Fibroblast of the aortic adventitia (primary cell): ENCODE measurements at regions not wholly inside any gene's neighbourhood (a gene's known extent, or its start where the extent isn't known, plus 50 kb on each side); places are given as distances from the start of the nearest gene placed in this dataset.

Experiments used
- DNase-seq: peaks from one replicate; pipeline ENCODE4 v3.0.0-alpha.2; 2010; ENCODE audit warnings: low read depth
- H3K4me3 ChIP-seq: 2 replicates; pipeline ENCODE4 v1.5.1; 2011; ENCODE audit warnings: low read depth, mild to moderate bottlenecking, control low read depth, low read length, moderate library complexity
- CTCF ChIP-seq: IDR thresholded peaks from 2 replicates; pipeline ENCODE4 v1.5.1; 2011; ENCODE audit warnings: mild to moderate bottlenecking, low read length, control low read depth, inconsistent platforms; ENCODE audit not compliant: insufficient read depth

GRCh38 chr5:135174315-135175096 lies 140.5 kb upstream of the PITX1 start:
- no peak for DNase-seq
- peak; percentile 18 for TF ChIP-seq CTCF
- no peak overlapping the region for H3K4me3 ChIP-seq

DNA sequence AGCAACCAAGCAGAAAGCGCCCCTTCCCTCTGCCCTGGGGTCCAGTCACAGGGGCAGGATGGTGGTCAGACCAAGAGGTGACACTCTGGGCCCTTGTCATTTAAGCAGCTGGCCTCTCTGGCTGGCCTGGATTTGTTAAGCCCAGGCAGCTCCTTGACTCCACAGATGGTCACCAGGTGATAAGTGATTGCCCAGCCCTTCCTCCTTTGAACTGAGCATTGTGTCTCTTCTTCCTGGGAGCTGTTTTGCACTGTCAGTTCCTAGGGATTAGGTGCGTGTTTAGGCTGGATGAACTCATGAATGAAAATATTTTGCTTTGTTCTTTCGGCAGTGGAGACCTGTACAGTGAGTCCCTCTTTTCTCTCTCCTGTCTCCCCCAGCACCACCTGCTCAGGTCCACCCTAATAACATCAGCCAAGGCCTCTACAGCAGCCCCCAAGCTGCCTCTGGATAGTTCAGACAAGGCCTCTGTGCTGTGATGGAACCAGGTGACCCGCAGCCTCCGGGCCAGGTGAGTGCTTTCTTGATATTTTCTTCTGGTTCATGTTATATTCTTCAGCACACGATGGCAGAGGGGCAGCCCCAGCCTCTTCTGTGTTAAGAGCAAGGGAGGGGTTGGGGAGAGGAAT lies 139.7 kb upstream of the PITX1 start:
- no peak for TF ChIP-seq CTCF
- H3K4me3 ChIP-seq = no peak overlapping the region
- DNase-seq = no peak

DNA sequence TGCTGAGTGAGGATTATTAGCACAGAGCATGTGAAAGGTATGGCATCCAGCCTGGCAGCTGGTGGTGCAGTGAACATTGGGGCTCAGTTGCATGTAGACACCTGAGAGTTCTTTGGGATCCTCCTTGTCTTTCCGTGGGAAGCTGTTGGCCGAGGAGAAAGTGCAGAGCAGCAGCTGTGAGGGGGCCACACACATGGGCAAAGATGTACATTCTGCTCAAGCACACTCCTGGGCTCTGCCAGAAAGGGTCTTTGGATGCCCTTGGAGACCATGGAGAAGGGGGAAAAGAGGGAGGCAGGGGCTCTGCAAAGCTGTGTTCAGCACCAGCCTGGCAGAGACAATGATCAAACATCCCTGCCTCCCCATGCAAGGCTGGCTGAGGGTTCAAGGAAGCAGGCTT lies 138.7 kb upstream of the PITX1 start:
- DNase-seq = no peak
- no peak overlapping the region for H3K4me3 ChIP-seq
- TF ChIP-seq CTCF = no peak

DNA sequence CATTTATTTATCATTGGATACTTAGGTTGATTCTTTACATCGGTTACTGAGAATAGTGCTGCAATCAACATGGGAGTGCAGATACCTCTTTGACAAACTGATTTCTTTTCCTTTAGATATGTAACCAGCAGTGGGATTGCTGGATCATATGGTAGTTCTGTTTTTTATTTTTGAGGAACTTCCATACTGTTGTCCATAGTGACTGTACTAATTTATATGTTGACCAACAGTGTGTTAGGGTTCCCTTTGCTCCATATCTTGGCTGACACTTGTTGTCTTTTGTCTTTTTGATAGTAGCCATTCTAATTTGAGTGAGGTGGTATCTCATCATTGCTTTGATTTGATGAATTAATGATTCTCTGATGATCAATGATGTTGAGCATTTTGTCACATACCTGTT lies 137.3 kb upstream of the PITX1 start:
- TF ChIP-seq CTCF = no peak
- no peak overlapping the region for H3K4me3 ChIP-seq
- DNase-seq = no peak

DNA sequence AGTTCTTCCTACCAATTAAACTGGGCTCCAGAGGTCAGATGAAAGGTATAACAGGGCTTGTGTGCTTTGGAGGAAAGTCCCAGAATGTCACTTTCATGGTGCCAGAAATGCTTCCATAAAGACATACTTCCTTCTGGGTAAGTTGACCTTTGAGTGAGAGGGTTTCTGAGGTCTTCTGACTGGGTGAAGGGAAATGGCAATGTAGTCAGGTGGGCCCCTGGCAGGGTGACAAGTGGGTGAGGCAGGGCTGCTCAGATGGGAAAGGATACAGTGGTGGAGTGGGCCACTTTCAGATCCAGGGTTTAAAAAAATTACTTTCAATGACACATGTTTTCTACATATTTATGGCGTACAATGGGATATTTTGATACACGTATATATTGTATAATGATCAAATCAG lies 136.5 kb upstream of the PITX1 start:
- no peak overlapping the region for H3K4me3 ChIP-seq
- no peak for DNase-seq
- no peak for TF ChIP-seq CTCF

- TF ChIP-seq CTCF = no peak
- H3K4me3 ChIP-seq = no peak overlapping the region
- no peak for DNase-seq
These were observed 135.7 kb upstream of the PITX1 start for GRCh38 chr5:135169753-135170152.
